ENCODE measurements at regions not wholly inside any gene's neighbourhood (a gene's known extent, or its start where the extent isn't known, plus 50 kb on each side); places are given as distances from the start of the nearest gene placed in this dataset.

- DNase-seq (ENCODE audit: low read depth), result peak; percentile 22
- no peak overlapping the region for H3K4me3 ChIP-seq (ENCODE audit: low read depth, low read length)
- no peak for TF ChIP-seq CTCF (IDR thresholded peaks at IDR 0.05; ENCODE audit: insufficient read depth, low read length)
Measured at GRCh38 chr3:159418571-159419526, 569.8 kb upstream of the IL12A start.

GRCh38 chr3:159429702-159430101 lies 558.9 kb upstream of the IL12A start:
- TF ChIP-seq CTCF (IDR thresholded peaks at IDR 0.05; ENCODE audit: insufficient read depth, low read length), result no peak
- DNase-seq (ENCODE audit: low read depth), result no peak
- H3K4me3 ChIP-seq (ENCODE audit: low read depth, low read length), result no peak overlapping the region

- H3K4me3 ChIP-seq (ENCODE audit: low read depth, low read length), result no peak overlapping the region
- no peak for TF ChIP-seq CTCF (IDR thresholded peaks at IDR 0.05; ENCODE audit: insufficient read depth, low read length)
- peak; percentile 52 for DNase-seq (ENCODE audit: low read depth)
Measured at GRCh38 chr3:159432682-159433340, 555.8 kb upstream of the IL12A start.

GRCh38 chr3:159439346-159439745 lies 549.3 kb upstream of the IL12A start:
- no peak for TF ChIP-seq CTCF (IDR thresholded peaks at IDR 0.05; ENCODE audit: insufficient read depth, low read length)
- DNase-seq (ENCODE audit: low read depth), result no peak

GRCh38 chr3:159441279-159441678 lies 547.4 kb upstream of the IL12A start:
- H3K4me3 ChIP-seq (ENCODE audit: low read depth, low read length), result no peak overlapping the region
- no peak for TF ChIP-seq CTCF (IDR thresholded peaks at IDR 0.05; ENCODE audit: insufficient read depth, low read length)
- DNase-seq (ENCODE audit: low read depth), result no peak

More at GRCh38 chr3:159439346-159439745, 549.3 kb upstream of the IL12A start:
- no peak overlapping the region for H3K4me3 ChIP-seq (ENCODE audit: low read depth, low read length)

- no peak for TF ChIP-seq CTCF (IDR thresholded peaks at IDR 0.05; ENCODE audit: insufficient read depth, low read length)
- peak; percentile 27 for DNase-seq (ENCODE audit: low read depth)
- H3K4me3 ChIP-seq (ENCODE audit: low read depth, low read length), result no peak overlapping the region
Measured at GRCh38 chr3:159443266-159443665, 545.4 kb upstream of the IL12A start.
